PFSK-1 (cell line): ENCODE measurements at regions not wholly inside any gene's neighbourhood (a gene's known extent, or its start where the extent isn't known, plus 50 kb on each side); places are given as distances from the start of the nearest gene placed in this dataset.

Source experiments
- FOXP2 ChIP-seq: optimal IDR thresholded peaks from 2 replicates; pipeline ENCODE3; 2011; ENCODE audit warnings: borderline replicate concordance, control low read depth, inconsistent platforms; ENCODE audit not compliant: insufficient read depth; ENCODE audit errors: extremely low read length, extremely low read depth
- POLR2AphosphoS5 ChIP-seq: IDR thresholded peaks from 2 replicates; pipeline ENCODE4 v1.6.1; 2012; ENCODE audit warnings: low read depth, mild to moderate bottlenecking, control low read depth, low read length, moderate library complexity
- REST ChIP-seq, 2 experiments: IDR thresholded peaks; 2 replicates each; pipeline versions ENCODE4 v1.6.1 to v1.8.0; 2011 to 2012; ENCODE audit warnings: low read depth in 2 of 2, low read length in 2 of 2, control low read depth in 1 of 2, inconsistent platforms in 1 of 2, mild to moderate bottlenecking in 1 of 2, moderate library complexity in 1 of 2; ENCODE audit not compliant: insufficient read depth in 1 of 2
- SIN3A ChIP-seq: IDR thresholded peaks from 2 replicates; pipeline ENCODE4 v1.6.1; 2012; ENCODE audit warnings: mild to moderate bottlenecking, low read length, moderate library complexity, borderline replicate concordance; ENCODE audit not compliant: insufficient read depth
- TAF1 ChIP-seq: IDR thresholded peaks from 2 replicates; pipeline ENCODE4 v1.6.1; 2012; ENCODE audit warnings: low read length, control low read depth, borderline replicate concordance; ENCODE audit not compliant: insufficient read depth

- TF ChIP-seq POLR2AphosphoS5 (no peak), REST (IDR thresholded peaks at IDR 0.05; ENCODE audit: insufficient read depth in 1 of 2, low read depth in 2 of 2, low read length in 2 of 2) (no peak), TAF1 (no peak), SIN3A (no peak), FOXP2 (no peak)
Measured at GRCh38 chr13:29713839-29714238, 118.4 kb upstream of the SLC7A1 start.
